ENCODE measurements at regions not wholly inside any gene's neighbourhood (a gene's known extent, or its start where the extent isn't known, plus 50 kb on each side); places are given as distances from the start of the nearest gene placed in this dataset.

DNA sequence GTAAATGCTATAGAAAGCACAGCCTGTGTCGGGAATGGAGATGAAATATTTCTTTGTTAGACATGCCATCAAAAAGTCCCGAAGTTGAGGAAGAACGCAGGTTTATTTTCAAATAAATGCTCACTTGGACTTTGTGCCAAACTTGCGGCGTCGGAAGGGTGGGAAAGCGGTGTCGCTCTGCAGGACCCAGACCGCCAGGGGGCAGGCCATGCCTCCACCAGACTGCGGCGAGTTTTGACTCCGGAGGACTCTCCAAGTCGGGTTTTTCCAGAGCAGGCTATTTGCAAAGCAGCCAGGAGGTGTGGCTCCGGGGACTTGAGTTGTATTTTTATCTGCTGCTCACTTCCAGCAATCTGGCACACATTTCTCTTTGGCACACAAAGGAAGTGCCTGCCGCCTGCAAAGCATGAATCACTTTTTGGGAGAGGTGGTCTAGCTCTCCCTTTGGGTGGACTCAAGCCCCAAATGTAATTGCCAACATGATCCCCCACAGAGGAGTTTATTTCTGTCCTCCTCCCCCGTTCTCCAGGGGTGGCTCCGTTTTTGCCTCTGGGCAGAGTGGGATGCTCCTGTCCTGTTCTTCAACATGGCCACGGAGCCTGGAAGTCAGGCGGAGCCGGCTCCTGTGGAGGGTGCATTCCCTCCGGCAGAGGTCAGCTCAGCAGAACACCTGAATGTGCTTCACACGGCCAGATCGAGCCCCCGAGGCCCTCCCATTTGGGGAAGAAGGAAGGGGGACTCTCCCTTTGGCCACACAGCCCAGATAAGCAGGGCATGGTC, 82.3 kb upstream of the GPR26 start:
- no peaks in the 10 kb centered on the region for H3K4me1 Mint-ChIP-seq (ENCODE audit: low read depth)
- no peaks in the 10 kb centered on the region for H3K4me1 ChIP-seq (ENCODE audit: insufficient read depth, low read length)
- no peaks in the 10 kb centered on the region for H3K36me3 ChIP-seq (ENCODE audit: insufficient read depth, low read length)
- no peak overlapping the region for H3K27ac Mint-ChIP-seq
- no peak for ATAC-seq (ENCODE audit: poor library complexity)
- H3K9me3 Mint-ChIP-seq: no peaks in the 10 kb centered on the region
- H3K4me3 ChIP-seq (ENCODE audit: low read length): no peak overlapping the region
- H3K27ac ChIP-seq (ENCODE audit: low read depth in 1 of 2, low read length in 2 of 2): no peak overlapping the region
- H3K27me3 Mint-ChIP-seq: peaks cover 47% of the 10 kb centered on the region
- peaks cover 25 to 31% of the 10 kb centered on the region in 2 experiments for H3K27me3 ChIP-seq (ENCODE audit: control insufficient read depth in 1 of 2, insufficient read depth in 2 of 2, low read length in 2 of 2)
- H3K4me3 Mint-ChIP-seq: no peak overlapping the region
- no peaks in the 10 kb centered on the region for H3K9me3 ChIP-seq (ENCODE audit: control insufficient read depth in 1 of 2, insufficient read depth in 1 of 2, low read length in 2 of 2)
- intact Hi-C loops (cut with DNase I, micrococcal nuclease): loop anchor here in 1 of 2 experiments (5.0 kb wide), 1 partner anchor 803 kb away; no protein-coding TSS in a partner anchor
- no peaks in the 10 kb centered on the region for H3K36me3 Mint-ChIP-seq (ENCODE audit: low read depth)
- ChIA-PET CTCF (no interaction called here), POLR2A (no interaction called here)
- DNase-seq: peak in 3 of 14 experiments; percentile 2 to 41 (median 37)
- TF ChIP-seq, protein P1, sequence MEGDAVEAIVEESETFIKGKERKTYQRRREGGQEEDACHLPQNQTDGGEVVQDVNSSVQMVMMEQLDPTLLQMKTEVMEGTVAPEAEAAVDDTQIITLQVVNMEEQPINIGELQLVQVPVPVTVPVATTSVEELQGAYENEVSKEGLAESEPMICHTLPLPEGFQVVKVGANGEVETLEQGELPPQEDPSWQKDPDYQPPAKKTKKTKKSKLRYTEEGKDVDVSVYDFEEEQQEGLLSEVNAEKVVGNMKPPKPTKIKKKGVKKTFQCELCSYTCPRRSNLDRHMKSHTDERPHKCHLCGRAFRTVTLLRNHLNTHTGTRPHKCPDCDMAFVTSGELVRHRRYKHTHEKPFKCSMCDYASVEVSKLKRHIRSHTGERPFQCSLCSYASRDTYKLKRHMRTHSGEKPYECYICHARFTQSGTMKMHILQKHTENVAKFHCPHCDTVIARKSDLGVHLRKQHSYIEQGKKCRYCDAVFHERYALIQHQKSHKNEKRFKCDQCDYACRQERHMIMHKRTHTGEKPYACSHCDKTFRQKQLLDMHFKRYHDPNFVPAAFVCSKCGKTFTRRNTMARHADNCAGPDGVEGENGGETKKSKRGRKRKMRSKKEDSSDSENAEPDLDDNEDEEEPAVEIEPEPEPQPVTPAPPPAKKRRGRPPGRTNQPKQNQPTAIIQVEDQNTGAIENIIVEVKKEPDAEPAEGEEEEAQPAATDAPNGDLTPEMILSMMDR (IDR thresholded peaks at IDR 0.05): no peak

DNA sequence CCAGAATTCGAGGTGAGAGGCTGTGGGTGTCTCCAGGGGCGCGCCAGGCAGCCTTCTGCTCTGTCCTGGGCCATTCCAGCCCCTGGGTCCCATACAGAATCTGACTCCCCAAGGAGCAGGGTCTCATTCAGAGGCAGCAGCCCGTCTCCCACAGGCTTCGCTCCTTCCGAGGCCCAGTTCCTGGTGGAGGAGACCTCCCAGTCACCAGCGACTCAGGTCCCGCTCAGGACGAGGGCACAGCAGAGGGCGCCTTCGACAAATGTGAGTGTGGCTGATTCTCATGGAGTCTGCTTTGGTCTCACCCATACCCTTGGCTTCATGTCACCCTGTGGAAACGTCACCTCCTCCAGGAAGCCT, 81.8 kb upstream of the GPR26 start:
- Mint-ChIP-seq H3K27ac (no peak overlapping the region), H3K4me1 (ENCODE audit: low read depth) (no peaks in the 10 kb centered on the region), H3K4me3 (no peak overlapping the region), H3K9me3 (no peaks in the 10 kb centered on the region), H3K36me3 (ENCODE audit: low read depth) (no peaks in the 10 kb centered on the region), H3K27me3 (peaks cover 47% of the 10 kb centered on the region)
- DNase-seq (no peak), ATAC-seq (ENCODE audit: poor library complexity) (no peak)
- CTCF ChIA-PET: no interaction called here
- TF ChIP-seq, protein P1 (IDR thresholded peaks at IDR 0.05): no peak
- intact Hi-C loops (cut with DNase I, micrococcal nuclease): loop anchor here in 1 of 2 experiments (5.0 kb wide), 1 partner anchor 803 kb away; no protein-coding TSS in a partner anchor
- H3K9me3 ChIP-seq (ENCODE audit: control insufficient read depth in 1 of 2, insufficient read depth in 1 of 2, low read length in 2 of 2): no peaks in the 10 kb centered on the region
- H3K4me3 ChIP-seq (ENCODE audit: low read length): no peak overlapping the region
- H3K4me1 ChIP-seq (ENCODE audit: insufficient read depth, low read length): no peaks in the 10 kb centered on the region
- POLR2A ChIA-PET: no interaction called here
- H3K27me3 ChIP-seq (ENCODE audit: control insufficient read depth in 1 of 2, insufficient read depth in 2 of 2, low read length in 2 of 2): peaks cover 25 to 31% of the 10 kb centered on the region in 2 experiments
- no peaks in the 10 kb centered on the region for H3K36me3 ChIP-seq (ENCODE audit: insufficient read depth, low read length)
- no peak overlapping the region for H3K27ac ChIP-seq (ENCODE audit: low read depth in 1 of 2, low read length in 2 of 2)

DNA sequence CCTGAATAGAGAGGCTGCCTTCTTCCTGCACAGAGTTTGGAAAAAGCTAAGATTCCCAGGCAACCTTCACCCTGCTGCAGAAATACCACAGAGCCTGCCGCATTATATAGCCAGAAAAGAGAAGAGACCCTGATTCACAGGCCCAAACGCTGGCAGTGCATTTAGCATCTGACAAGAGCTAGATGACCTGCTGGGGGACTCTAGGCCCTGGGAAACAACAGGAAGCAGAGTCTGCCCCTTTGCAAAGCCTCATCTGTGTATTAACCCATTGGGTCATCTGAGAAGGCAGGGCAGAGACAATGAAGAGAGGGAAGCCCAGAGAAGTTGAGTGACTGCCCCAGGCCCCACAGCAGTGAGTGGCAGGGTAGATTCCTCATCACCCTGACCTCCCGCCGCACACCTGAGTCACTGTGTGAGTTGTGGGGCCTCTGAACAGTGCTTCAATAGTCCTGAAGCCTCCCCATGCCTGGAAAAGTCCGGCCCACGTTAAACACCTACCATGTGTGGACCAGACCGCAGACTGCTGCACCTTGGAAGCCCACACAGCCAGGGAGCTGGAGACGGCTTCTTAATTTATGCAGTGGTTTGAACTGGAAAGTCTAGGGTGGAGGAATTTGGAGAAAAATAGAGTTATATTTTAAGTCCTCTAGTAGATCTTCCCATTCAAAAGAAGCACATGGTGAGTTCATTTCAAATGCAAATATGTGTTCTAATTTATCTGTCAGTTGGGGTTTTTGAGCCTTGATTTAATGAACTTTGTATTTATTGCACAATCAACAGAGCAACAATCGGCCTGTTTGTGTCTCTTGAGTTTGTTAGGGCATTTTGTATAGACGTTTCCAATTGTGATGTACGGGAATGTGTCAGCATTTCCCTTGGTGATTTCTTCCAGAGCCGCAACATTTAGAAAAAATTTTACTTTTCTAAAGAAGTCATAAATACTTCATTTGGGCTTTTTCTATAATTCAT, 80.4 kb upstream of the GPR26 start:
- Mint-ChIP-seq H3K4me1 (ENCODE audit: low read depth) (no peaks in the 10 kb centered on the region), H3K27ac (no peak overlapping the region), H3K9me3 (no peaks in the 10 kb centered on the region), H3K27me3 (peaks cover 51% of the 10 kb centered on the region), H3K4me3 (no peak overlapping the region), H3K36me3 (ENCODE audit: low read depth) (no peaks in the 10 kb centered on the region)
- no peak for ATAC-seq (ENCODE audit: poor library complexity)
- peaks cover 20 to 31% of the 10 kb centered on the region in 2 experiments for H3K27me3 ChIP-seq (ENCODE audit: control insufficient read depth in 1 of 2, insufficient read depth in 2 of 2, low read length in 2 of 2)
- DNase-seq: no peak
- H3K4me3 ChIP-seq (ENCODE audit: low read length): no peak overlapping the region
- no peak overlapping the region for H3K27ac ChIP-seq (ENCODE audit: low read depth in 1 of 2, low read length in 2 of 2)
- TF ChIP-seq, protein P1 (IDR thresholded peaks at IDR 0.05): no peak
- no peaks in the 10 kb centered on the region for H3K9me3 ChIP-seq (ENCODE audit: control insufficient read depth in 1 of 2, insufficient read depth in 1 of 2, low read length in 2 of 2)
- ChIA-PET POLR2A (no interaction called here), CTCF (no interaction called here)
- intact Hi-C loops (cut with DNase I, micrococcal nuclease): no loop called here
- no peaks in the 10 kb centered on the region for H3K36me3 ChIP-seq (ENCODE audit: insufficient read depth, low read length)
- H3K4me1 ChIP-seq (ENCODE audit: insufficient read depth, low read length): no peaks in the 10 kb centered on the region
